ENCODE measurements at regions not wholly inside any gene's neighbourhood (a gene's known extent, or its start where the extent isn't known, plus 50 kb on each side); places are given as distances from the start of the nearest gene placed in this dataset.

DNA sequence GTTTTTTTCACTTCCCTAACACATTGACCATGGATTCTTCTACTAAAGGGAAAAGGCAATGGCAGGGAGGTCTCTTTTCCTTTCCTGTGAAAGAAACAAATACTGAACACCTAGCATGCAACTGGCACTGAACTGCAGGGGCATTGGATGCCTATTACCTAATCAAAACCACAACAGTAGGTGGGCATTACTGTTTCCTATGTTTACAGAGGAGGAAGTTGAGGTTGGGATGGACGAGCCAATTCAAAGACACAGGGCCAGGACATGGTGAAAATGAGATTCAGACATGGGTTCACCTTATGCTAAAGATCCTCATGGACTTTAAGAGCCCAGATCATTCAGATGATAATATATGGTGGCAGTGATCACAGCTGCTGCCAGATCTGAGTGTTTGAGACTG lies 407.0 kb downstream of the MIAT start:
- no peak for TF ChIP-seq CTCF (optimal IDR thresholded peaks at IDR 0.05 in 1 of 3, IDR thresholded peaks at IDR 0.05 in 1 of 3, conservative IDR thresholded peaks at IDR 0.05 in 1 of 3; ENCODE audit: extremely low read depth in 1 of 3, insufficient read depth in 2 of 3, low read length in 3 of 3)
- TF ChIP-seq EZH2 (IDR thresholded peaks at IDR 0.05; ENCODE audit: low read length) = no peak

Data from keratinocyte (primary cell).